Upper lobe of left lung (tissue), 4 donors: ENCODE measurements at regions not wholly inside any gene's neighbourhood (a gene's known extent, or its start where the extent isn't known, plus 50 kb on each side); places are given as distances from the start of the nearest gene placed in this dataset.

Experiments
- POLR2A ChIP-seq, 4 donors: fragments of 450-650 bp; IDR thresholded peaks; one replicate each; pipeline ENCODE4 v1.5.1; 2016 to 2017; ENCODE audit warnings: antibody characterized with exemption in 4 of 4, mild to moderate bottlenecking in 2 of 4
- POLR2AphosphoS5 ChIP-seq, 2 donors: sonication (generic); formaldehyde crosslinking; IDR thresholded peaks; one replicate each; pipeline ENCODE4 v1.5.1; 2017; ENCODE audit warnings: antibody characterized with exemption in 2 of 2

DNA sequence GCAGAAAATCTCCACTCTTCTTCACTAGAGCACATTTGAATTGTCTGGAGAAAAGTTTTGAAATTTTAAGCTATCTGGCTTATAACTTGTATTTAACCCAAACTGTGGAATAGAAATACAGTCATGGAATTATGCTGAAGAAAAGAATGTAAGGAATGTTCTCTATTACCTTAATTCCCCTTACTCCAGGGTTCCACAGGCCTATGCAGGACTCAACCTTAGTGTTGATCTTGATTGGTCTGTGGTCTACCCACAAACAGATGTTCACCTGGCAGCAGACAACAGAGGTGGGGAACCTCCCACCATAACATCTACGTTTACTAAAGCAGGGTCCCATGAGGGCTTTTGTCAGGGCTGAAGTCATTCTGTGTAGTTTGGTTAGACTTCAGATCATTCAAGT is 189.3 kb upstream of the GPRIN3 start:
- TF ChIP-seq POLR2AphosphoS5 (IDR thresholded peaks at IDR 0.05) = no peak
- TF ChIP-seq POLR2A (IDR thresholded peaks at IDR 0.05) = no peak
